HEK293 (cell line): ENCODE measurements at regions not wholly inside any gene's neighbourhood (a gene's known extent, or its start where the extent isn't known, plus 50 kb on each side); places are given as distances from the start of the nearest gene placed in this dataset.

Experiments used
- CTCF ChIA-PET: fragments of 350-600 bp; formaldehyde crosslinking; extraction: SDS; loops from one replicate; lab custom pipeline; 2021; ENCODE audit warnings: antibody characterized with exemption; lab: Yijun Ruan, JAX
- POLR2A ChIA-PET: fragments of 300-600 bp; formaldehyde crosslinking; extraction: SDS; loops from one replicate; lab custom pipeline; 2020; ENCODE audit warnings: antibody characterized with exemption, inconsistent platforms; lab: Yijun Ruan, JAX
- H3K27ac ChIP-seq: fragments of 200-500 bp; sonication (Bioruptor generic); 2 replicates; pipeline ENCODE4 v1.5.1; 2014; ENCODE audit warnings: low read depth, low read length, control low read depth, inconsistent platforms; ENCODE audit errors: extremely low read depth
- H3K36me3 ChIP-seq, 2 experiments: fragments of 200-500 bp in 1 of 2; sonication (Bioruptor generic) in 1 of 2; 1 replicate in 1 of 2; 2 replicates in 1 of 2; pipeline ENCODE4 v1.5.1; 2014 to 2017; ENCODE audit warnings: inconsistent platforms in 2 of 2, low read length in 2 of 2; ENCODE audit not compliant: control insufficient read depth in 2 of 2, insufficient read depth in 1 of 2
- H3K4me1 ChIP-seq: fragments of 200-500 bp; sonication (Bioruptor generic); 2 replicates; pipeline ENCODE4 v1.5.1; 2014; ENCODE audit warnings: mild to moderate bottlenecking, low read length, inconsistent platforms; ENCODE audit not compliant: control insufficient read depth, insufficient read depth
- H3K4me3 ChIP-seq: 2 replicates; pipeline ENCODE4 v1.5.1; 2011; ENCODE audit warnings: low read depth, mild to moderate bottlenecking, control low read depth, low read length, moderate library complexity
- H3K9me3 ChIP-seq: fragments of 200-500 bp; sonication (Bioruptor generic); 2 replicates; pipeline ENCODE4 v1.5.1; 2014; ENCODE audit warnings: low read depth, low read length, inconsistent platforms; ENCODE audit not compliant: control insufficient read depth, insufficient read depth
- SALL2 ChIP-seq: fragments of 450-650 bp; formaldehyde crosslinking; IDR thresholded peaks from 2 replicates; pipeline ENCODE4 v1.5.0; 2017; ENCODE audit warnings: missing biosample characterization, mild to moderate bottlenecking, missing genetic modification characterization, borderline replicate concordance
- YY1 ChIP-seq: fragments of 450-650 bp; formaldehyde crosslinking; IDR thresholded peaks from 2 replicates; pipeline ENCODE4 v1.5.1; 2018; ENCODE audit warnings: missing biosample characterization, missing genetic modification characterization
- ZFP3 ChIP-seq: fragments of 450-650 bp; formaldehyde crosslinking; IDR thresholded peaks from 2 replicates; pipeline ENCODE4 v1.5.1; 2016; ENCODE audit warnings: low read depth, missing biosample characterization, missing genetic modification characterization
- ZFP69B ChIP-seq: fragments of 450-650 bp; formaldehyde crosslinking; IDR thresholded peaks from 2 replicates; pipeline ENCODE4 v1.5.1; 2016; ENCODE audit warnings: missing biosample characterization, missing genetic modification characterization
- ZNF157 ChIP-seq: fragments of 450-650 bp; formaldehyde crosslinking; IDR thresholded peaks from 2 replicates; pipeline ENCODE4 v1.5.1; 2016; ENCODE audit warnings: missing biosample characterization, missing genetic modification characterization
- ZNF184 ChIP-seq: fragments of 450-650 bp; IDR thresholded peaks from 2 replicates; pipeline ENCODE4 v1.5.1; 2018; ENCODE audit warnings: missing biosample characterization, mild to moderate bottlenecking, missing genetic modification characterization
- ZNF214 ChIP-seq: fragments of 450-650 bp; formaldehyde crosslinking; IDR thresholded peaks from 2 replicates; pipeline ENCODE4 v1.5.1; 2017; ENCODE audit warnings: missing biosample characterization, mild to moderate bottlenecking, missing genetic modification characterization, borderline replicate concordance
- ZNF223 ChIP-seq: fragments of 450-650 bp; formaldehyde crosslinking; IDR thresholded peaks from 2 replicates; pipeline ENCODE4 v1.5.1; 2016; ENCODE audit warnings: missing biosample characterization, missing genetic modification characterization
- ZNF37A ChIP-seq: fragments of 450-650 bp; IDR thresholded peaks from 2 replicates; pipeline ENCODE4 v1.5.1; 2018; ENCODE audit warnings: missing biosample characterization, missing genetic modification characterization
- ZNF548 ChIP-seq: fragments of 450-650 bp; formaldehyde crosslinking; IDR thresholded peaks from 2 replicates; pipeline ENCODE4 v1.5.1; 2016; ENCODE audit warnings: missing biosample characterization, missing genetic modification characterization
- ZSCAN16 ChIP-seq: fragments of 450-650 bp; formaldehyde crosslinking; IDR thresholded peaks from 2 replicates; pipeline ENCODE4 v1.5.1; 2016; ENCODE audit warnings: missing biosample characterization, missing genetic modification characterization
- TF ChIP-seq, protein P1 (sequence below): fragments of 450-650 bp; formaldehyde crosslinking; IDR thresholded peaks from 2 replicates; pipeline ENCODE4 v1.5.1; 2016; ENCODE audit warnings: missing biosample characterization, missing genetic modification characterization
- TF ChIP-seq, protein P2 (sequence below): fragments of 450-650 bp; formaldehyde crosslinking; IDR thresholded peaks from 2 replicates; pipeline ENCODE4 v1.5.1; 2016; ENCODE audit warnings: missing biosample characterization, missing genetic modification characterization
- TF ChIP-seq, protein P3 (sequence below): fragments of 450-650 bp; formaldehyde crosslinking; IDR thresholded peaks from 2 replicates; pipeline ENCODE4 v1.5.1; 2017; ENCODE audit warnings: missing biosample characterization, missing genetic modification characterization
- TF ChIP-seq, protein P4 (sequence below): fragments of 450-650 bp; formaldehyde crosslinking; IDR thresholded peaks from 2 replicates; pipeline ENCODE4 v1.5.1; 2017; ENCODE audit warnings: missing biosample characterization, missing genetic modification characterization
- TF ChIP-seq, protein P5 (sequence below): fragments of 450-650 bp; IDR thresholded peaks from 2 replicates; pipeline ENCODE4 v1.5.1; 2018; ENCODE audit warnings: missing biosample characterization, missing genetic modification characterization
- TF ChIP-seq, protein P6 (sequence below): fragments of 450-650 bp; formaldehyde crosslinking; conservative IDR thresholded peaks from 2 replicates; pipeline ENCODE4 v1.5.1; 2016; ENCODE audit warnings: low read depth, missing biosample characterization, missing genetic modification characterization
- TF ChIP-seq, protein P7 (sequence below): fragments of 450-650 bp; formaldehyde crosslinking; IDR thresholded peaks from 2 replicates; pipeline ENCODE4 v1.5.1; 2016; ENCODE audit warnings: missing biosample characterization, missing genetic modification characterization
- TF ChIP-seq, protein P8 (sequence below): fragments of 450-650 bp; formaldehyde crosslinking; IDR thresholded peaks from 2 replicates; pipeline ENCODE4 v1.5.1; 2016; ENCODE audit warnings: missing biosample characterization, missing genetic modification characterization

DNA sequence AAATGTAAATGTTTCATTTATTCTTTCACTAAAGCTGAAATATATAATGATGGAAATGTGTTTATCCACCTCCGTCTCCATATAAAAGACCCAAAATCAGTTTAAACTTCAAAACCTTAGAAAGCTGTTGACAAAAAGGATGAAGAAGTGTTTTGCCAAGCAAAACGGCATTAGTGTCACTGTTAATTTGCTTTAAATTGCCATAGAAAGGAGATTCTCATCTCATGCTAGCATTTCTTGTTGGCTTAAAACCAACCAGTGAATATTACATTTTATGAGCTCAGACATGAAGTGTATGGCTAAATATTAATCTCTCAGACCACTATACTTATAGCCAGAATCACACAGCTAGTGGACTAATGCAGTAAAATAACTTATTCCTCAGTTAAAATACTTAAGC, 398.8 kb downstream of the KIF2B start:
- Histone ChIP-seq H3K36me3 (no peaks in the 10 kb centered on the region), H3K4me3 (no peak overlapping the region)
- CTCF ChIA-PET: interaction anchor here (0.5 kb wide), 1 partner anchor 15 kb away, joined by 3 read pairs; no protein-coding TSS in a partner anchor
- POLR2A ChIA-PET: no interaction called here
- no peak for TF ChIP-seq SALL2 (tag by site-specific recombination)
- TF ChIP-seq ZNF37A (tag by site-specific recombination): no peak
- no peak for TF ChIP-seq ZNF548 (tag by site-specific recombination)
- TF ChIP-seq ZNF157 (tag by site-specific recombination): no peak
- TF ChIP-seq, protein P1, sequence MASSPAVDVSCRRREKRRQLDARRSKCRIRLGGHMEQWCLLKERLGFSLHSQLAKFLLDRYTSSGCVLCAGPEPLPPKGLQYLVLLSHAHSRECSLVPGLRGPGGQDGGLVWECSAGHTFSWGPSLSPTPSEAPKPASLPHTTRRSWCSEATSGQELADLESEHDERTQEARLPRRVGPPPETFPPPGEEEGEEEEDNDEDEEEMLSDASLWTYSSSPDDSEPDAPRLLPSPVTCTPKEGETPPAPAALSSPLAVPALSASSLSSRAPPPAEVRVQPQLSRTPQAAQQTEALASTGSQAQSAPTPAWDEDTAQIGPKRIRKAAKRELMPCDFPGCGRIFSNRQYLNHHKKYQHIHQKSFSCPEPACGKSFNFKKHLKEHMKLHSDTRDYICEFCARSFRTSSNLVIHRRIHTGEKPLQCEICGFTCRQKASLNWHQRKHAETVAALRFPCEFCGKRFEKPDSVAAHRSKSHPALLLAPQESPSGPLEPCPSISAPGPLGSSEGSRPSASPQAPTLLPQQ (tag by site-specific recombination): no peak
- TF ChIP-seq ZNF214: no peak
- no peak for TF ChIP-seq ZNF223 (tag by site-specific recombination)
- TF ChIP-seq ZFP69B (tag by site-specific recombination): no peak
- TF ChIP-seq, protein P2, sequence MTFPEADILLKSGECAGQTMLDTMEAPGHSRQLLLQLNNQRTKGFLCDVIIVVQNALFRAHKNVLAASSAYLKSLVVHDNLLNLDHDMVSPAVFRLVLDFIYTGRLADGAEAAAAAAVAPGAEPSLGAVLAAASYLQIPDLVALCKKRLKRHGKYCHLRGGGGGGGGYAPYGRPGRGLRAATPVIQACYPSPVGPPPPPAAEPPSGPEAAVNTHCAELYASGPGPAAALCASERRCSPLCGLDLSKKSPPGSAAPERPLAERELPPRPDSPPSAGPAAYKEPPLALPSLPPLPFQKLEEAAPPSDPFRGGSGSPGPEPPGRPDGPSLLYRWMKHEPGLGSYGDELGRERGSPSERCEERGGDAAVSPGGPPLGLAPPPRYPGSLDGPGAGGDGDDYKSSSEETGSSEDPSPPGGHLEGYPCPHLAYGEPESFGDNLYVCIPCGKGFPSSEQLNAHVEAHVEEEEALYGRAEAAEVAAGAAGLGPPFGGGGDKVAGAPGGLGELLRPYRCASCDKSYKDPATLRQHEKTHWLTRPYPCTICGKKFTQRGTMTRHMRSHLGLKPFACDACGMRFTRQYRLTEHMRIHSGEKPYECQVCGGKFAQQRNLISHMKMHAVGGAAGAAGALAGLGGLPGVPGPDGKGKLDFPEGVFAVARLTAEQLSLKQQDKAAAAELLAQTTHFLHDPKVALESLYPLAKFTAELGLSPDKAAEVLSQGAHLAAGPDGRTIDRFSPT (tag by site-specific recombination): no peak
- TF ChIP-seq, protein P3, sequence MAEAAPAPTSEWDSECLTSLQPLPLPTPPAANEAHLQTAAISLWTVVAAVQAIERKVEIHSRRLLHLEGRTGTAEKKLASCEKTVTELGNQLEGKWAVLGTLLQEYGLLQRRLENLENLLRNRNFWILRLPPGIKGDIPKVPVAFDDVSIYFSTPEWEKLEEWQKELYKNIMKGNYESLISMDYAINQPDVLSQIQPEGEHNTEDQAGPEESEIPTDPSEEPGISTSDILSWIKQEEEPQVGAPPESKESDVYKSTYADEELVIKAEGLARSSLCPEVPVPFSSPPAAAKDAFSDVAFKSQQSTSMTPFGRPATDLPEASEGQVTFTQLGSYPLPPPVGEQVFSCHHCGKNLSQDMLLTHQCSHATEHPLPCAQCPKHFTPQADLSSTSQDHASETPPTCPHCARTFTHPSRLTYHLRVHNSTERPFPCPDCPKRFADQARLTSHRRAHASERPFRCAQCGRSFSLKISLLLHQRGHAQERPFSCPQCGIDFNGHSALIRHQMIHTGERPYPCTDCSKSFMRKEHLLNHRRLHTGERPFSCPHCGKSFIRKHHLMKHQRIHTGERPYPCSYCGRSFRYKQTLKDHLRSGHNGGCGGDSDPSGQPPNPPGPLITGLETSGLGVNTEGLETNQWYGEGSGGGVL (tag by site-specific recombination): no peak
- TF ChIP-seq, protein P4, sequence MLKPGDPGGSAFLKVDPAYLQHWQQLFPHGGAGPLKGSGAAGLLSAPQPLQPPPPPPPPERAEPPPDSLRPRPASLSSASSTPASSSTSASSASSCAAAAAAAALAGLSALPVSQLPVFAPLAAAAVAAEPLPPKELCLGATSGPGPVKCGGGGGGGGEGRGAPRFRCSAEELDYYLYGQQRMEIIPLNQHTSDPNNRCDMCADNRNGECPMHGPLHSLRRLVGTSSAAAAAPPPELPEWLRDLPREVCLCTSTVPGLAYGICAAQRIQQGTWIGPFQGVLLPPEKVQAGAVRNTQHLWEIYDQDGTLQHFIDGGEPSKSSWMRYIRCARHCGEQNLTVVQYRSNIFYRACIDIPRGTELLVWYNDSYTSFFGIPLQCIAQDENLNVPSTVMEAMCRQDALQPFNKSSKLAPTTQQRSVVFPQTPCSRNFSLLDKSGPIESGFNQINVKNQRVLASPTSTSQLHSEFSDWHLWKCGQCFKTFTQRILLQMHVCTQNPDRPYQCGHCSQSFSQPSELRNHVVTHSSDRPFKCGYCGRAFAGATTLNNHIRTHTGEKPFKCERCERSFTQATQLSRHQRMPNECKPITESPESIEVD (tag by site-specific recombination): no peak
- TF ChIP-seq, all 188 proteins: peak for 0
- Histone ChIP-seq H3K4me1 (no peaks in the 10 kb centered on the region), H3K9me3 (no peaks in the 10 kb centered on the region), H3K27ac (no peak overlapping the region)

DNA sequence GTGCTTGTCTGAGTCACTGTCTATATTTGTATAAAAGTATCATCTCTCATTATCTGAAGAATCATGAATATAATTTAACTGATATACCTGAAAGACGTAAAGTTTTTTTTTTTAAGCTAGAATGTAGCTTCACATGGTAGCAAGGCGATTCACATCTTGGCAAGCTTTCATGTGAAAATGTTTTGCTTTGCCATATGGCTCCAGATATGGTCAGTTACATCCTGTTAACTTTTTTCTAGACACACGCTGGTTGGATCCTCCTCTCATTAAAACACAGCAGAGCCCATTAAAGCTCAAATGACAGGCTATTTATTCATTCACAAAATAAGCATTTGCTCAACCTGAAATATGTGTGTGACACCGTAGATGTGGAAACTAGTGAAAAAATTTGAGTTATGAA, 412.8 kb downstream of the KIF2B start:
- TF ChIP-seq ZFP3 (no peak), ZSCAN16 (tag by site-specific recombination) (no peak), YY1 (tag by site-specific recombination) (no peak), ZNF184 (tag by site-specific recombination) (no peak)
- TF ChIP-seq, protein P5, sequence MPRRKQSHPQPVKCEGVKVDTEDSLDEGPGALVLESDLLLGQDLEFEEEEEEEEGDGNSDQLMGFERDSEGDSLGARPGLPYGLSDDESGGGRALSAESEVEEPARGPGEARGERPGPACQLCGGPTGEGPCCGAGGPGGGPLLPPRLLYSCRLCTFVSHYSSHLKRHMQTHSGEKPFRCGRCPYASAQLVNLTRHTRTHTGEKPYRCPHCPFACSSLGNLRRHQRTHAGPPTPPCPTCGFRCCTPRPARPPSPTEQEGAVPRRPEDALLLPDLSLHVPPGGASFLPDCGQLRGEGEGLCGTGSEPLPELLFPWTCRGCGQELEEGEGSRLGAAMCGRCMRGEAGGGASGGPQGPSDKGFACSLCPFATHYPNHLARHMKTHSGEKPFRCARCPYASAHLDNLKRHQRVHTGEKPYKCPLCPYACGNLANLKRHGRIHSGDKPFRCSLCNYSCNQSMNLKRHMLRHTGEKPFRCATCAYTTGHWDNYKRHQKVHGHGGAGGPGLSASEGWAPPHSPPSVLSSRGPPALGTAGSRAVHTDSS (tag by site-specific recombination): no peak
- TF ChIP-seq, protein P6, sequence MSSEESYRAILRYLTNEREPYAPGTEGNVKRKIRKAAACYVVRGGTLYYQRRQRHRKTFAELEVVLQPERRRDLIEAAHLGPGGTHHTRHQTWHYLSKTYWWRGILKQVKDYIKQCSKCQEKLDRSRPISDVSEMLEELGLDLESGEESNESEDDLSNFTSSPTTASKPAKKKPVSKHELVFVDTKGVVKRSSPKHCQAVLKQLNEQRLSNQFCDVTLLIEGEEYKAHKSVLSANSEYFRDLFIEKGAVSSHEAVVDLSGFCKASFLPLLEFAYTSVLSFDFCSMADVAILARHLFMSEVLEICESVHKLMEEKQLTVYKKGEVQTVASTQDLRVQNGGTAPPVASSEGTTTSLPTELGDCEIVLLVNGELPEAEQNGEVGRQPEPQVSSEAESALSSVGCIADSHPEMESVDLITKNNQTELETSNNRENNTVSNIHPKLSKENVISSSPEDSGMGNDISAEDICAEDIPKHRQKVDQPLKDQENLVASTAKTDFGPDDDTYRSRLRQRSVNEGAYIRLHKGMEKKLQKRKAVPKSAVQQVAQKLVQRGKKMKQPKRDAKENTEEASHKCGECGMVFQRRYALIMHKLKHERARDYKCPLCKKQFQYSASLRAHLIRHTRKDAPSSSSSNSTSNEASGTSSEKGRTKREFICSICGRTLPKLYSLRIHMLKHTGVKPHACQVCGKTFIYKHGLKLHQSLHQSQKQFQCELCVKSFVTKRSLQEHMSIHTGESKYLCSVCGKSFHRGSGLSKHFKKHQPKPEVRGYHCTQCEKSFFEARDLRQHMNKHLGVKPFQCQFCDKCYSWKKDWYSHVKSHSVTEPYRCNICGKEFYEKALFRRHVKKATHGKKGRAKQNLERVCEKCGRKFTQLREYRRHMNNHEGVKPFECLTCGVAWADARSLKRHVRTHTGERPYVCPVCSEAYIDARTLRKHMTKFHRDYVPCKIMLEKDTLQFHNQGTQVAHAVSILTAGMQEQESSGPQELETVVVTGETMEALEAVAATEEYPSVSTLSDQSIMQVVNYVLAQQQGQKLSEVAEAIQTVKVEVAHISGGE (tag by site-specific recombination): no peak
- TF ChIP-seq, protein P7, sequence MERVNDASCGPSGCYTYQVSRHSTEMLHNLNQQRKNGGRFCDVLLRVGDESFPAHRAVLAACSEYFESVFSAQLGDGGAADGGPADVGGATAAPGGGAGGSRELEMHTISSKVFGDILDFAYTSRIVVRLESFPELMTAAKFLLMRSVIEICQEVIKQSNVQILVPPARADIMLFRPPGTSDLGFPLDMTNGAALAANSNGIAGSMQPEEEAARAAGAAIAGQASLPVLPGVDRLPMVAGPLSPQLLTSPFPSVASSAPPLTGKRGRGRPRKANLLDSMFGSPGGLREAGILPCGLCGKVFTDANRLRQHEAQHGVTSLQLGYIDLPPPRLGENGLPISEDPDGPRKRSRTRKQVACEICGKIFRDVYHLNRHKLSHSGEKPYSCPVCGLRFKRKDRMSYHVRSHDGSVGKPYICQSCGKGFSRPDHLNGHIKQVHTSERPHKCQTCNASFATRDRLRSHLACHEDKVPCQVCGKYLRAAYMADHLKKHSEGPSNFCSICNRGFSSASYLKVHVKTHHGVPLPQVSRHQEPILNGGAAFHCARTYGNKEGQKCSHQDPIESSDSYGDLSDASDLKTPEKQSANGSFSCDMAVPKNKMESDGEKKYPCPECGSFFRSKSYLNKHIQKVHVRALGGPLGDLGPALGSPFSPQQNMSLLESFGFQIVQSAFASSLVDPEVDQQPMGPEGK (tag by site-specific recombination): no peak
- TF ChIP-seq, protein P8, sequence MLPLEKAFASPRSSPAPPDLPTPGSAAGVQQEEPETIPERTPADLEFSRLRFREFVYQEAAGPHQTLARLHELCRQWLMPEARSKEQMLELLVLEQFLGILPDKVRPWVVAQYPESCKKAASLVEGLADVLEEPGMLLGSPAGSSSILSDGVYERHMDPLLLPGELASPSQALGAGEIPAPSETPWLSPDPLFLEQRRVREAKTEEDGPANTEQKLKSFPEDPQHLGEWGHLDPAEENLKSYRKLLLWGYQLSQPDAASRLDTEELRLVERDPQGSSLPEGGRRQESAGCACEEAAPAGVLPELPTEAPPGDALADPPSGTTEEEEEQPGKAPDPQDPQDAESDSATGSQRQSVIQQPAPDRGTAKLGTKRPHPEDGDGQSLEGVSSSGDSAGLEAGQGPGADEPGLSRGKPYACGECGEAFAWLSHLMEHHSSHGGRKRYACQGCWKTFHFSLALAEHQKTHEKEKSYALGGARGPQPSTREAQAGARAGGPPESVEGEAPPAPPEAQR (tag by site-specific recombination): no peak
- CTCF ChIA-PET: no interaction called here
- H3K9me3 ChIP-seq: no peaks in the 10 kb centered on the region
- no peaks in the 10 kb centered on the region for H3K36me3 ChIP-seq
- no peak overlapping the region for H3K27ac ChIP-seq
- POLR2A ChIA-PET: no interaction called here
- H3K4me3 ChIP-seq: no peak overlapping the region
- no peaks in the 10 kb centered on the region for H3K4me1 ChIP-seq
